GM12864 (cell line): ENCODE measurements at regions not wholly inside any gene's neighbourhood (a gene's known extent, or its start where the extent isn't known, plus 50 kb on each side); places are given as distances from the start of the nearest gene placed in this dataset.

Experiments
- DNase-seq: peaks from one replicate; pipeline ENCODE4 v3.0.0-alpha.2; 2011; ENCODE audit warnings: low read depth
- H3K4me3 ChIP-seq: 2 replicates; pipeline ENCODE4 v1.5.1; 2011; ENCODE audit warnings: mild to moderate bottlenecking, low read depth, low read length, control low read depth
- CTCF ChIP-seq: IDR thresholded peaks from 2 replicates; pipeline ENCODE4 v1.5.1; 2011; ENCODE audit warnings: low read depth, mild to moderate bottlenecking, moderate library complexity, low read length, control low read depth, inconsistent platforms; ENCODE audit errors: missing control alignments

DNA sequence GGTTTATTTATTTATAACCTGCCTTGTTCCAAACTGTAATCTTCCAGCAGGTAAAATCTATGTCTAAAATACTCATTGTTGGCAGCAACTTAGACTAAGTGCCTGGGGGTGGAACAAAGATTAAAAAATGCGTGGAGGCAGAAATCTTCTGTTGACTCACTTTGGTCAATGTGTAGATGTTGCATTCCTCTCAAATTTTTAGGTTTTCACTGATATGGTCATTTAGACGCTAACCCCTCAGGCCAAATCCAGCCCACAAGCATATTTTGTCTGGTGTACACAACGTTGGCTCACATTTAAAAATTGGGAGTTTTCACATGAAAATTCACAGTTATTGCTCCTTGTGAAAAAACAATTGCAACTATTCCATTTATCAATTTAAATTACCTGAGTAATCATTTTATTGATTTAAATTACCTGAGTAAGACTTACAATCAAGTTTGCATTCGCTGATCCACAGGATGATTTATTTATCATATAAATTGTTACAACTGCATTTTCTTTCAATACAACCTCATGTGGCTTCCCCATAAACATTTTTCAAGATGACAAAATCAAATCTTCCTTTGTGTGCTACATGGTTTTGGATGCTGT is 564.2 kb downstream of the TSN start:
- TF ChIP-seq CTCF = no peak
- DNase-seq = no peak

GRCh38 chr2:122322815-122323214 is 567.4 kb downstream of the TSN start:
- no peak overlapping the region for H3K4me3 ChIP-seq
- no peak for TF ChIP-seq CTCF
- no peak for DNase-seq

More for the DNA sequence above, 564.2 kb downstream of the TSN start:
- H3K4me3 ChIP-seq = no peak overlapping the region

GRCh38 chr2:122323927-122324326 is 568.5 kb downstream of the TSN start:
- DNase-seq = no peak
- TF ChIP-seq CTCF = no peak
- H3K4me3 ChIP-seq = no peak overlapping the region

- no peak overlapping the region for H3K4me3 ChIP-seq
- no peak for DNase-seq
- TF ChIP-seq CTCF = no peak
Measured at GRCh38 chr2:122326471-122326870, 571.0 kb downstream of the TSN start.

GRCh38 chr2:122328816-122329215 is 573.4 kb downstream of the TSN start:
- H3K4me3 ChIP-seq = no peak overlapping the region
- TF ChIP-seq CTCF = no peak
- DNase-seq = no peak

- DNase-seq = no peak
- no peak for TF ChIP-seq CTCF
- no peak overlapping the region for H3K4me3 ChIP-seq
Measured at GRCh38 chr2:122329278-122329677, 573.8 kb downstream of the TSN start.

DNA sequence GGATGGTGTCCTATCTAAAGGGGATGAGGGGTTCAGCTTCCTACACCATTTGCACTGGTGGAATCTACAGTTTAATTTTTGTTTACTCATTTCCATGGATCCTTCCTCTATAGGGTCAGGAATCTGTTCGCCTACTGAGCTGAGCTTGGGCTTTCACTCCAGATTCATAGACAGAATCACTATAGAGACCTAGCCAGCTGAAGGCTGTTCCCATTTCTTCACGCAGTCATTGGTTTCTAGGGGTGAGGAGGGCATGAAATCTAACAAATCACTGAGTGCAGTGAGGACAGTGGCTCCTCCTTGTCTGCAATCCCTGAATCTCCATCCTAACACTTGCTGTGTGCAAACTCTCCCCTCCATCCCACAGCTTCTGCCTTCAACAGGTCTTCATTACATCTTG is 578.5 kb downstream of the TSN start:
- no peak for DNase-seq
- no peak for TF ChIP-seq CTCF
- no peak overlapping the region for H3K4me3 ChIP-seq
